Common myeloid progenitor, CD34-positive (primary cell): ENCODE measurements at regions not wholly inside any gene's neighbourhood (a gene's known extent, or its start where the extent isn't known, plus 50 kb on each side); places are given as distances from the start of the nearest gene placed in this dataset.

Source experiments
- CTCF ChIA-PET: fragments of 350-600 bp; sonication (Branson Sonifier 250); formaldehyde crosslinking; loops from one replicate; lab custom pipeline; 2021; ENCODE audit warnings: antibody characterized with exemption; lab: Charles Lee
- POLR2A ChIA-PET: fragments of 350-600 bp; sonication (Branson Sonifier 250); formaldehyde crosslinking; loops from one replicate; lab custom pipeline; 2021; ENCODE audit warnings: antibody characterized with exemption; lab: Charles Lee
- DNase-seq, 3 donors: peaks; one replicate each; pipeline versions ENCODE4 v3.0.0 to v3.0.0-alpha.2; 2013
- H3K27ac ChIP-seq, 2 experiments: 1 replicate in 1 of 2; 2 replicates in 1 of 2; pipeline ENCODE4 v1.7.0; 2013; ENCODE audit warnings: inconsistent platforms in 2 of 2, low read length in 2 of 2, mild to moderate bottlenecking in 2 of 2, low read depth in 1 of 2, moderate library complexity in 1 of 2; ENCODE audit not compliant: severe bottlenecking in 2 of 2, insufficient read depth in 1 of 2, poor library complexity in 1 of 2
- H3K27me3 ChIP-seq, 5 experiments: replicated peaks in 2 of 5; 1 replicate in 3 of 5; 2 replicates in 2 of 5; pipeline versions ENCODE4 v1.6.1 to v1.7.0; 2013; ENCODE audit warnings: low read length in 4 of 5, mild to moderate bottlenecking in 2 of 5, moderate library complexity in 2 of 5, inconsistent platforms in 1 of 5; ENCODE audit not compliant: insufficient read depth in 5 of 5, control insufficient read depth in 4 of 5
- H3K36me3 ChIP-seq, 4 experiments: 1 replicate in 2 of 4; 2 replicates in 2 of 4; pipeline versions ENCODE4 v1.6.1 to v1.7.0; 2013; ENCODE audit warnings: low read length in 3 of 4, control low read depth in 1 of 4, mild to moderate bottlenecking in 1 of 4; ENCODE audit not compliant: control insufficient read depth in 4 of 4, insufficient read depth in 4 of 4
- H3K4me1 ChIP-seq, 4 experiments: 1 replicate in 3 of 4; 2 replicates in 1 of 4; pipeline versions ENCODE4 v1.6.1 to v1.7.1; 2013; ENCODE audit warnings: low read length in 3 of 4, mild to moderate bottlenecking in 3 of 4, control low read depth in 1 of 4, inconsistent platforms in 1 of 4, moderate library complexity in 1 of 4; ENCODE audit not compliant: control insufficient read depth in 4 of 4, insufficient read depth in 4 of 4; ENCODE audit errors: control extremely low read depth in 1 of 4
- H3K4me3 ChIP-seq, 7 experiments: 1 replicate in 4 of 7; 2 replicates in 3 of 7; pipeline versions ENCODE4 v1.5.1 to v1.7.0; 2013; ENCODE audit warnings: mild to moderate bottlenecking in 7 of 7, low read length in 6 of 7, moderate library complexity in 6 of 7, inconsistent platforms in 2 of 7, low read depth in 2 of 7, control low read depth in 1 of 7; ENCODE audit not compliant: insufficient read depth in 4 of 7, control insufficient read depth in 1 of 7; ENCODE audit errors: extremely low read depth in 1 of 7
- H3K9me3 ChIP-seq, 5 experiments: 1 replicate in 4 of 5; 2 replicates in 1 of 5; pipeline versions ENCODE4 v1.6.1 to v1.7.1; 2013; ENCODE audit warnings: low read length in 4 of 5, mild to moderate bottlenecking in 2 of 5, inconsistent platforms in 1 of 5, low read depth in 1 of 5, moderate library complexity in 1 of 5; ENCODE audit not compliant: control insufficient read depth in 4 of 5, insufficient read depth in 2 of 5; ENCODE audit errors: control extremely low read depth in 1 of 5
- WGBS: methylation state at CpG from one replicate; pipeline ENCODE4 v1.1.5; 2013; ENCODE audit not compliant: insufficient coverage; 5-methylcytosine and 5-hydroxymethylcytosine counted together

DNA sequence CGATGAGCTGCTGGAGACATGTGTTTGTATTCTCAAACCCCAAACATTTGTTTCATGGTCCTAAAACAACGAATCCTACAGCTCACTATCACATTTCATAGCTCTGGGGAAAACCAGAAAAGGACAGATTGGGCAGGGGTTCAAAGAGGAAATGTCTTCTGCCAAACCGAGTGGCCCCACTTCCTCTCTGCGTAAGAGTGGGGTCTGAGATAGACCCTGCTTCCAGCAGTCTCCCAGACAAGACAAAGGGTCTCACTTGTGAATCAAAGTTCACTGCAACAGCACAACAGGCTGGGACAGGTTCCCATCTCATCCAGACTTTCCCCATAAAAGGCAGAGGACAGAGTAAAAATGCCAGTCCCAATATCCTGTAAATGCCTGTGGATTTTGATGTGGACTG lies 276.2 kb upstream of the SLC24A2 start:
- 60% methylated on average over 2 of the region's 4 CpGs for WGBS
- CTCF ChIA-PET: no interaction called here
- POLR2A ChIA-PET: no interaction called here

DNA sequence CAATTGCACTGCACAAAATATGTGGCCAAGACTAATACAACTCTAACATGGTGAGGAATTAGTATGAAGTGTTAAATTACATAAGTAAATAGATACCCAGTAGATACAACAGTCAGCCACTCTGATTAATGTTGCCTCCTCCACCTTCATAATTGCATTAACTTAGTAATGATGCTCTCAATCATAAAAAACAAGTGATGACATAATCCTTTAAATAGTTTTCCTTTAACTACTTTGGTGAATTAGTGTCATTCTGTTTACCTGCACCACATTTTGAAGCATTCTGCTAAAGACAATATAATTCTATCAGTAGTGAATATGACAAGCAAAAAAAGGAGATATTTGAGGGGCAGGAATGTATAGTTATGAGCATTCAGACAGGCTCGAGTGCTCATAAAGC lies 265.9 kb upstream of the SLC24A2 start:
- Histone ChIP-seq H3K36me3 (no peaks in the 10 kb centered on the region), H3K27me3 (no peaks in the 10 kb centered on the region), H3K4me1 (no peaks in the 10 kb centered on the region), H3K27ac (no peak overlapping the region), H3K9me3 (no peaks in the 10 kb centered on the region), H3K4me3 (no peak overlapping the region)
- DNase-seq: no peak
- POLR2A ChIA-PET: no interaction called here
- CTCF ChIA-PET: no interaction called here
- WGBS: no CpG with 5 or more reads among the region's 1 CpG

More for the DNA sequence above, 276.2 kb upstream of the SLC24A2 start:
- no peaks in the 10 kb centered on the region for H3K36me3 ChIP-seq
- H3K4me1 ChIP-seq: peaks cover 0 to 8% (median 3%) of the 10 kb centered on the region in 4 experiments
- H3K27ac ChIP-seq: no peak overlapping the region
- DNase-seq: no peak
- no peak overlapping the region for H3K4me3 ChIP-seq
- no peaks in the 10 kb centered on the region for H3K27me3 ChIP-seq
- no peaks in the 10 kb centered on the region for H3K9me3 ChIP-seq

DNA sequence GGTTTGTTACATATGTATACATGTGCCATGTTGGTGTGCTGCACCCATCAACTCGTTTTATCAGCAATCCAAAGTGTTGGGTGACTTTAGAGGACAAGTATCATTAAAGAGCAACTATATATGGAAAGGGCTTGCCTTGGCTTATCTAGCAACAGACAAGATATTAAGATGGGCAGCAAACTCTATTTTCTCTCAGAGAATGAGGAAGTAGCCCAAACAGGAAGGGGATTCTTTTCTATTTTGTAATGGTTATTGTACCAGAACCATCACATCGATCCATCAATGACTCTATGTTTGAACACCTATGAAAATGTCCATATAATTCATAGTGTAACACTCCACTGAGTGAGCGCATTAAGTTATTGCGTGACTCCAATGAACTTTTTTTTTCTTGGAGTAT lies 260.1 kb upstream of the SLC24A2 start:
- CTCF ChIA-PET: no interaction called here
- Histone ChIP-seq H3K9me3 (no peaks in the 10 kb centered on the region), H3K4me3 (no peak overlapping the region), H3K36me3 (no peaks in the 10 kb centered on the region), H3K27me3 (no peaks in the 10 kb centered on the region), H3K4me1 (no peaks in the 10 kb centered on the region), H3K27ac (no peak overlapping the region)
- WGBS: no CpG with 5 or more reads among the region's 4 CpGs
- peak in 2 of 3 donors; percentile 11 to 26 for DNase-seq
- POLR2A ChIA-PET: interaction anchor here (0.6 kb wide), 1 partner anchor 11 kb away, joined by 3 read pairs; no protein-coding TSS in a partner anchor

DNA sequence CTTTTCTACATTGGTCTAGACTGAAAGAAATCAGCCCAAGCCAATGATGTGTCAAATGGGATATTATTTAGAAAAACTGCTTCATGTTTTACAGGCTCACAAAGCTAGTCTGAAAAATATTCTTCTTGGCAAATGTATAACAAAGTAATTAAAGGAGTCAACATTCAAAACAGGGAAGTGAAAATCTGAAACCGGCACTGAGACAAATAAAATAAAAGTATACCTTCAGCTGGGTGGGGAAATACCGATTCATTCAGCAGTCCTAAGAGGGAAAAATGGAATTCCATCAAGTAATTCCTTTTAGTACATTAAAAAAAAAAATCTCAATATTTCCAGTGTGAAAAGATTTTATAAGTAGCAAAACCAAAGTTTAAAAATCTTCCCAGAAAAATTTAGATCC lies 259.6 kb upstream of the SLC24A2 start:
- WGBS: no CpG with 5 or more reads among the region's 2 CpGs
- H3K27ac ChIP-seq: no peak overlapping the region
- H3K4me1 ChIP-seq: peaks cover 0 to 2% (median 0%) of the 10 kb centered on the region in 4 experiments
- no peak overlapping the region for H3K4me3 ChIP-seq
- H3K9me3 ChIP-seq: no peaks in the 10 kb centered on the region
- ChIA-PET CTCF (no interaction called here), POLR2A (interaction anchor here (0.6 kb wide), 1 partner anchor 11 kb away, joined by 3 read pairs; no protein-coding TSS in a partner anchor)
- no peaks in the 10 kb centered on the region for H3K36me3 ChIP-seq
- DNase-seq: no peak
- no peaks in the 10 kb centered on the region for H3K27me3 ChIP-seq

DNA sequence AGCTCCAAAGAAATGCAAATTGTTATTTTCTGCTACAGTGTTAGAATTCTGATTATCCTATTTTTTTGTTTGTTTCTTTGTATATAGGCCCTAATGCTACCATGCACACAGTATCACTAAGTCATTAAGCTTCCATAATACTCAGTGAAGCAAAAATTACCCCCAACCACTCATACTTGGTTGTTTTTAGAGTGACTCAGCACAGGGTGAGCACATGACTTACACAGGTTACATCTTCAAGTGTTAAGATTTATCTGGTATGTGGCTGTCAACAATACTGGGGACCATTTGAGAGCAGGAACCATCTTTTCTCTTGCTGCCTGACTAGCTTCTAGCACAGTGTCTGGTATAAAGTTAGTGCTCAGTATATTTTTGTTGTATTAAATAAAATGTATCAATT lies 255.8 kb upstream of the SLC24A2 start:
- H3K36me3 ChIP-seq: no peaks in the 10 kb centered on the region
- H3K4me1 ChIP-seq: peaks cover 0 to 13% (median 0%) of the 10 kb centered on the region in 4 experiments
- H3K4me3 ChIP-seq: no peak overlapping the region
- H3K9me3 ChIP-seq: no peaks in the 10 kb centered on the region
- POLR2A ChIA-PET: no interaction called here
- H3K27ac ChIP-seq: no peak overlapping the region
- peak in 1 of 3 donors; percentile 20 for DNase-seq
- no peaks in the 10 kb centered on the region for H3K27me3 ChIP-seq
- CTCF ChIA-PET: interaction anchor here (0.6 kb wide), 1 partner anchor 198 kb away, joined by 3 read pairs; no protein-coding TSS in a partner anchor

DNA sequence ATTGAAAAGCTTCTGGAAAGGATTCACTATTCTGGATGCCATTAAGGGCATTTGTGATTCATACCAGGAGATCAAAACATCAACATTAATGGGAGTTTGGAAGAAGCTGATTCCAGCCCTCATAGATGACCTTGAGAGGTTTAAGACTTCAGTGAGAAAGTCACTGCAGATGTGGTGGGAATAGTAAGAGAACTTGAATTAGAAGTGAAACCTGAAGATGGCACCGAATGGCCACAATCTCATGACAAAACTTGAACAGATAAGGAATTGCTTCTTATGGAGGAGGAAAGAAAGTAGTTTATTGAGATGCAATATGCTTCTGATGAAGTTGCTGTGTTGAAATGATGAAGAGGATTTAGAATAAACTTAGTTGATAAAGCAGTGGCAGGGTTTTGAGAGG lies 254.6 kb upstream of the SLC24A2 start:
- no peak overlapping the region for H3K27ac ChIP-seq
- ChIA-PET CTCF (no interaction called here), POLR2A (no interaction called here)
- H3K4me1 ChIP-seq: peaks cover 0 to 13% (median 1%) of the 10 kb centered on the region in 4 experiments
- peak in 1 of 3 donors; percentile 19 for DNase-seq
- peak overlapping the region in 3 of 7 experiments; percentile 26 to 54 (median 48) for H3K4me3 ChIP-seq
- 100% methylated on average over 1 of the region's 1 CpG for WGBS
- no peaks in the 10 kb centered on the region for H3K9me3 ChIP-seq
- H3K27me3 ChIP-seq: no peaks in the 10 kb centered on the region
- no peaks in the 10 kb centered on the region for H3K36me3 ChIP-seq

DNA sequence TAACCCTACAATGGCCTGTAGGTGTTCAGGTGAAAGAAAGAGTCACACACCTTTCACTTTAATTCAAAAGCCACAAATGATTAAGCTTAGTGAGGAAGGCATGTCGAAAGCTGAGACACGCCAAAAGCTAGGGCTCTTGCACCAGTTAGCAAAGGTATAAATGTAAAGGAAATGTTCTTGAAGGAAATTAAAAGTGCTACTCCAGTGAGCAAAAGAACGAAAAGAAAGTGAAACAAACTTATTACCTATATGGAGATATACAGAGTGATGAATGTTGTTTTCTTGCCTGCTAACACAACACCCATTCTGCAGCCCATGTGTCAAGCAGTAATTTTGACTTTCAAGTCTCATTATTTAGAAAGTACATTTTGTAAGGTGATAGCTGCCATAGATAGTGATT lies 254.2 kb upstream of the SLC24A2 start:
- peak overlapping the region in 3 of 7 experiments; percentile 26 to 54 (median 48) for H3K4me3 ChIP-seq
- WGBS: 40% methylated on average over 1 of the region's 3 CpGs
- no peaks in the 10 kb centered on the region for H3K27me3 ChIP-seq
- POLR2A ChIA-PET: no interaction called here
- H3K36me3 ChIP-seq: no peaks in the 10 kb centered on the region
- H3K27ac ChIP-seq: no peak overlapping the region
- DNase-seq: peak in 2 of 3 donors; percentile 18 to 36
- H3K9me3 ChIP-seq: no peaks in the 10 kb centered on the region
- peaks cover 0 to 13% (median 1%) of the 10 kb centered on the region in 4 experiments for H3K4me1 ChIP-seq
- CTCF ChIA-PET: no interaction called here
